LNCAP (cell line): ENCODE measurements at regions not wholly inside any gene's neighbourhood (a gene's known extent, or its start where the extent isn't known, plus 50 kb on each side); places are given as distances from the start of the nearest gene placed in this dataset.

Source experiments
- TF ChIP-seq, protein P1 (sequence below): fragments of 450-650 bp; IDR thresholded peaks from 2 replicates; pipeline ENCODE4 v1.5.1; 2017; ENCODE audit warnings: mild to moderate bottlenecking

DNA sequence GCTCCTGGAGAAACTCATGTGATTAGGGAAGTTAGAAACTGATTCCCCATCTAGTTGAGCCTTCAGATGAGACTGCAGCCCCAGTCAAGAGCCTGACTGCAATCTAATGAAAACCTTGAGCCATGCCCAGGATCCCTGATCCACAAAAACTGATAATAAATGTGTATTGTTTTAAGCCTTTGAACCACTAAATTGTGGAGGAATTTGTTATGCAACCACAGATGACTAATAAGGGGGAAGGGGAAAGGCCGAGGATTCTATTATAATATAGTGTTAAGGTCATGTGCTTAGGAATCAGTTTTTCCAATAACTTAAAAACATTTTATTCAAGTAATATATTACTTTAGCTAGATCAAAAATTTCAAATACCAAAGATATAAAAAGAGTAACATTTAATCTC lies 52.8 kb upstream of the USP25 start:
- TF ChIP-seq, protein P1, sequence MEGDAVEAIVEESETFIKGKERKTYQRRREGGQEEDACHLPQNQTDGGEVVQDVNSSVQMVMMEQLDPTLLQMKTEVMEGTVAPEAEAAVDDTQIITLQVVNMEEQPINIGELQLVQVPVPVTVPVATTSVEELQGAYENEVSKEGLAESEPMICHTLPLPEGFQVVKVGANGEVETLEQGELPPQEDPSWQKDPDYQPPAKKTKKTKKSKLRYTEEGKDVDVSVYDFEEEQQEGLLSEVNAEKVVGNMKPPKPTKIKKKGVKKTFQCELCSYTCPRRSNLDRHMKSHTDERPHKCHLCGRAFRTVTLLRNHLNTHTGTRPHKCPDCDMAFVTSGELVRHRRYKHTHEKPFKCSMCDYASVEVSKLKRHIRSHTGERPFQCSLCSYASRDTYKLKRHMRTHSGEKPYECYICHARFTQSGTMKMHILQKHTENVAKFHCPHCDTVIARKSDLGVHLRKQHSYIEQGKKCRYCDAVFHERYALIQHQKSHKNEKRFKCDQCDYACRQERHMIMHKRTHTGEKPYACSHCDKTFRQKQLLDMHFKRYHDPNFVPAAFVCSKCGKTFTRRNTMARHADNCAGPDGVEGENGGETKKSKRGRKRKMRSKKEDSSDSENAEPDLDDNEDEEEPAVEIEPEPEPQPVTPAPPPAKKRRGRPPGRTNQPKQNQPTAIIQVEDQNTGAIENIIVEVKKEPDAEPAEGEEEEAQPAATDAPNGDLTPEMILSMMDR: no peak

DNA sequence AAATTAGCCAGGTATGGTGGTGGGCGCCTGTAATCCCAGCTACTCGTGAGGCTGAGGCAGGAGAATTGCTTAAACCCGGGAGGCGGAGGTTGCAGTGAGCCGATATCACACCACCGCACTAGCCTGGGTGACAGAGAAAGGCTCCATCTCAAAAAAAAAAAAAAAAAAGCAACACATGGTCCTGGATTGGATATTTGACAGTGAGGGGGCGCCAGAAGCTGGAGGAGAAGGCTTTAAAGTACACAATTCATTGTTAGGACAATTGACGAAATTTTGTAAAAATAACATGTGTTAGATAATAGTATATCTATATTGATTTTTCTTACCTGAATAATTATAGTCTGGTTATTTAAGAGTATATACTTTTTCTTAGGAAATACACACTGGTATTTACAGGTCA lies 50.2 kb upstream of the USP25 start:
- TF ChIP-seq, protein P1: no peak
